Breast epithelium (tissue), 4 donors: ENCODE measurements at regions not wholly inside any gene's neighbourhood (a gene's known extent, or its start where the extent isn't known, plus 50 kb on each side); places are given as distances from the start of the nearest gene placed in this dataset.
"Not testable (repeated sequence)": the region's sequence is repeated elsewhere in the genome, so short reads cannot be mapped to it uniquely, and the experiment has no call there.

Experiments used
- DNase-seq, 2 donors: peaks; one replicate each; pipeline ENCODE4 v3.0.0-alpha.2; 2019; ENCODE audit warnings: low spot score in 2 of 2
- H3K27ac ChIP-seq, 2 donors: fragments of 200-600 bp; sonication (generic) in 1 of 2; one replicate each; pipeline ENCODE4 v1.5.1; 2016 to 2019; ENCODE audit warnings: mild to moderate bottlenecking in 1 of 2
- H3K27me3 ChIP-seq, 2 donors: fragments of 200-600 bp; sonication (generic) in 1 of 2; one replicate each; pipeline versions ENCODE4 v1.5.1 to v1.6.0; 2017 to 2019; ENCODE audit warnings: control low read depth in 1 of 2, mild to moderate bottlenecking in 1 of 2
- H3K36me3 ChIP-seq: fragments of 200-600 bp; one replicate; pipeline ENCODE4 v1.5.1; 2019
- H3K4me1 ChIP-seq, 2 donors: fragments of 200-600 bp; sonication (generic); one replicate each; pipeline ENCODE4 v1.5.1; 2016 to 2019; ENCODE audit warnings: control low read depth in 1 of 2
- H3K4me3 ChIP-seq, 3 donors: fragments of 200-600 bp; sonication (generic); 1 replicate in 2 of 3; 2 replicates in 1 of 3; pipeline ENCODE4 v1.5.1; 2016 to 2019; ENCODE audit warnings: mild to moderate bottlenecking in 3 of 3, moderate library complexity in 2 of 3
- H3K9me3 ChIP-seq, 2 donors: fragments of 200-600 bp; sonication (generic) in 1 of 2; one replicate each; pipeline ENCODE4 v1.5.1; 2016 to 2019; ENCODE audit warnings: control low read depth in 1 of 2
- CTCF ChIP-seq, 3 donors: fragments of 450-650 bp; IDR thresholded peaks; one replicate each; pipeline ENCODE4 v1.5.1; 2016 to 2017; ENCODE audit warnings: antibody characterized with exemption in 3 of 3, mild to moderate bottlenecking in 3 of 3, moderate library complexity in 3 of 3
- POLR2A ChIP-seq: fragments of 450-650 bp; IDR thresholded peaks from one replicate; pipeline ENCODE4 v1.6.1; 2016; ENCODE audit warnings: antibody characterized with exemption, mild to moderate bottlenecking, moderate library complexity
- POLR2AphosphoS5 ChIP-seq, 3 donors: sonication (generic); formaldehyde crosslinking; IDR thresholded peaks; one replicate each; pipeline ENCODE4 v1.6.1; 2017; ENCODE audit warnings: antibody characterized with exemption in 3 of 3
- intact Hi-C: fragments of 100-400 bp; cut with DNase I; formaldehyde crosslinking; loops from one replicate; pipeline ENCODE4 v1.15.1; 2023; ENCODE audit warnings: low total_unique reads

- intact Hi-C loops: no loop called here
- TF ChIP-seq POLR2AphosphoS5 (IDR thresholded peaks at IDR 0.05) (no peak), POLR2A (no peak), CTCF (IDR thresholded peaks at IDR 0.05) (no peak)
- Histone ChIP-seq H3K27ac (no peak overlapping the region), H3K4me1 (no peaks in the 10 kb centered on the region), H3K4me3 (no peak overlapping the region), H3K36me3 (no peaks in the 10 kb centered on the region), H3K9me3 (peaks cover 0 to 14% of the 10 kb centered on the region in 2 donors), H3K27me3 (no peaks in the 10 kb centered on the region)
- no peak for DNase-seq
Measured at GRCh38 chr12:63362166-63362565, 211.2 kb upstream of the AVPR1A start.

GRCh38 chr12:63354969-63355368 lies 204.0 kb upstream of the AVPR1A start:
- no peak for DNase-seq
- intact Hi-C loops: no loop called here
- H3K4me1 ChIP-seq: no peaks in the 10 kb centered on the region
- no peak for TF ChIP-seq CTCF (IDR thresholded peaks at IDR 0.05)
- no peak for TF ChIP-seq POLR2A
- no peak for TF ChIP-seq POLR2AphosphoS5 (IDR thresholded peaks at IDR 0.05)
- H3K9me3 ChIP-seq: no peaks in the 10 kb centered on the region
- no peak overlapping the region for H3K4me3 ChIP-seq
- no peaks in the 10 kb centered on the region for H3K27me3 ChIP-seq
- H3K27ac ChIP-seq: no peak overlapping the region
- H3K36me3 ChIP-seq: no peaks in the 10 kb centered on the region

GRCh38 chr12:63353559-63353958 lies 202.6 kb upstream of the AVPR1A start:
- Histone ChIP-seq H3K9me3 (no peaks in the 10 kb centered on the region), H3K4me1 (no peaks in the 10 kb centered on the region), H3K4me3 (no peak overlapping the region), H3K27me3 (no peaks in the 10 kb centered on the region), H3K27ac (no peak overlapping the region), H3K36me3 (no peaks in the 10 kb centered on the region)
- no peak for DNase-seq
- TF ChIP-seq CTCF (IDR thresholded peaks at IDR 0.05) (no peak), POLR2AphosphoS5 (IDR thresholded peaks at IDR 0.05) (no peak), POLR2A (no peak)
- intact Hi-C loops: no loop called here

GRCh38 chr12:63351370-63351769 lies 200.4 kb upstream of the AVPR1A start:
- no peak for TF ChIP-seq POLR2AphosphoS5 (IDR thresholded peaks at IDR 0.05)
- no peak for TF ChIP-seq CTCF (IDR thresholded peaks at IDR 0.05)
- no peak for TF ChIP-seq POLR2A
- no peaks in the 10 kb centered on the region for H3K4me1 ChIP-seq
- H3K9me3 ChIP-seq: no peaks in the 10 kb centered on the region
- H3K27ac ChIP-seq: no peak overlapping the region
- H3K4me3 ChIP-seq: no peak overlapping the region
- no peaks in the 10 kb centered on the region for H3K27me3 ChIP-seq
- intact Hi-C loops: no loop called here
- DNase-seq: no peak
- no peaks in the 10 kb centered on the region for H3K36me3 ChIP-seq

GRCh38 chr12:63348556-63348955 lies 197.6 kb upstream of the AVPR1A start:
- no peaks in the 10 kb centered on the region for H3K9me3 ChIP-seq
- no peaks in the 10 kb centered on the region for H3K36me3 ChIP-seq
- no peak overlapping the region for H3K4me3 ChIP-seq
- no peaks in the 10 kb centered on the region for H3K4me1 ChIP-seq
- no peak for DNase-seq
- H3K27ac ChIP-seq: no peak overlapping the region
- no peak for TF ChIP-seq POLR2AphosphoS5 (IDR thresholded peaks at IDR 0.05)
- no peak for TF ChIP-seq POLR2A
- no peak for TF ChIP-seq CTCF (IDR thresholded peaks at IDR 0.05)
- H3K27me3 ChIP-seq: no peaks in the 10 kb centered on the region
- intact Hi-C loops: no loop called here

- H3K27ac ChIP-seq, intact Hi-C loops, H3K36me3 ChIP-seq, H3K9me3 ChIP-seq, H3K27me3 ChIP-seq, H3K4me3 ChIP-seq, DNase-seq, H3K4me1 ChIP-seq: not testable (repeated sequence)
Measured at GRCh38 chr12:63337158-63337557, 186.2 kb upstream of the AVPR1A start.
